Mucosa of stomach (tissue), 1 donor: ENCODE measurements at regions not wholly inside any gene's neighbourhood (a gene's known extent, or its start where the extent isn't known, plus 50 kb on each side); places are given as distances from the start of the nearest gene placed in this dataset.

ENCODE experiments used
- H3K27me3 ChIP-seq: one replicate; pipeline ENCODE4 v1.7.0; 2013; ENCODE audit warnings: mild to moderate bottlenecking, low read length; ENCODE audit not compliant: control insufficient read depth, insufficient read depth
- H3K36me3 ChIP-seq: one replicate; pipeline ENCODE4 v1.7.0; 2013; ENCODE audit warnings: low read length; ENCODE audit not compliant: control insufficient read depth, insufficient read depth
- H3K4me1 ChIP-seq: one replicate; pipeline ENCODE4 v1.7.0; 2013; ENCODE audit warnings: mild to moderate bottlenecking, low read length; ENCODE audit not compliant: control insufficient read depth, insufficient read depth
- H3K4me3 ChIP-seq: one replicate; pipeline ENCODE4 v1.7.0; 2013; ENCODE audit warnings: low read length
- H3K9ac ChIP-seq: one replicate; pipeline ENCODE4 v1.7.0; 2013; ENCODE audit warnings: mild to moderate bottlenecking, low read length, moderate library complexity
- H3K9me3 ChIP-seq: one replicate; pipeline ENCODE4 v1.7.0; 2013; ENCODE audit warnings: mild to moderate bottlenecking, low read length, moderate library complexity; ENCODE audit not compliant: control insufficient read depth
- donor health status: Pancreatic carcinoma.

DNA sequence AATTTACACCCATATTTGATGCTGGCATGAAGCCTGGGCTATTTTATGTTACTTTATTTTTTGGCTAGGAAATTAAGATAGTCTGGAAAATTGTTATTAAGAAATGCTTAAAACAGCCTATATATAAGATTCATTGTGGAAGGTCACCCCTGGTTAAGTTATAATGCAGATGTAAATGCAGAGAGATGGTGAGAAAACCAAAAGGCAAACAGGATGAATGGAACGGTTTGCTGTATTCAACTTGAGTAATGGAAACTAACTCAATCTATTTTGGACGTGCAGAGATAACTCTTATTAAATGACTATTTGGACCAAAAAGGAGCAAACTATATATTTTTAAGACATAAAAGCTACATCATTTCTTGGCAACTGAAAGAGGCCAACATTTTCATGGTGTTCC, 446.3 kb upstream of the FRG1 start:
- Histone ChIP-seq H3K27me3 (no peaks in the 10 kb centered on the region), H3K36me3 (no peaks in the 10 kb centered on the region), H3K9me3 (no peaks in the 10 kb centered on the region), H3K4me3 (no peak overlapping the region), H3K4me1 (no peaks in the 10 kb centered on the region), H3K9ac (no peak overlapping the region)

DNA sequence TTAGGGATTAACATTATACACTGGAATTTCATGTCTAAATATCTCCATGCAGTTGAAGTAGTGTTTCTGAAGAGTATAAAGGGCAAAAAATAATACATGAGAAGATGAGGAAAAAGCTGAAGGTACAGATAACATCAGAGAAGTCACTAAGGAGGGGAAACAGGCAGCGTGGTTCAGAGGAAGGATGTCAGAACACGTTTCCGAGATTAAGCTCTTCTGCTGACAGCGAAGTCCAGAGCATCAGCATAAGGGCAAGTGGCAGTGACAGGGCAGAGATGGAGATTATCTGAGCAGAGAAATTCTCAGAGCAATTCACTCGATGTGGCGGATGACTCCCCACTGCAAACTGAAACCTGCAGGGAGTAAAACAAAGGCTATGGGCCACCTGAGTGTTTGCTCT, 443.2 kb upstream of the FRG1 start:
- H3K9me3 ChIP-seq, result no peaks in the 10 kb centered on the region
- no peaks in the 10 kb centered on the region for H3K36me3 ChIP-seq
- no peaks in the 10 kb centered on the region for H3K27me3 ChIP-seq
- H3K4me1 ChIP-seq, result no peaks in the 10 kb centered on the region
- H3K9ac ChIP-seq, result no peak overlapping the region
- no peak overlapping the region for H3K4me3 ChIP-seq

DNA sequence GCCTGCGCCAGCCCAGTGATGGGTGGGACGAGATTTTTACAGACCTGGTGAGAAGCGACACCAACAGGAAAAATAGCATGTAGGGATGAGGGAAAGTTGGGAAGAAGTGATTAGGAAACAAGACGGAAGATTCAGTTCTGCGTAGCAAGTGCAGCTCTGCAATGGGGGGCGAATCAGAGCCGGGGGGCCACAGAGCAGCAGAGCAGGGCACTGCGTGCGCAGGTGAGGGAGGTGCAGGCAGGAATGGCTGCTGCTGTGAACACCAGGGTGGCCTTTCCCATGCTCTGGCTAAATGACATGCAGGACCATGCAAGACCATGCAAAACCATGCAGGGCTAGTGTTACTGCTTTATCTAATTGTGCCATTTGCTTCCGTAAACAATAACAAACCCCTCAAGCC, 442.7 kb upstream of the FRG1 start:
- Histone ChIP-seq H3K36me3 (no peaks in the 10 kb centered on the region), H3K4me1 (no peaks in the 10 kb centered on the region), H3K27me3 (no peaks in the 10 kb centered on the region), H3K9ac (no peak overlapping the region), H3K4me3 (no peak overlapping the region), H3K9me3 (no peaks in the 10 kb centered on the region)

DNA sequence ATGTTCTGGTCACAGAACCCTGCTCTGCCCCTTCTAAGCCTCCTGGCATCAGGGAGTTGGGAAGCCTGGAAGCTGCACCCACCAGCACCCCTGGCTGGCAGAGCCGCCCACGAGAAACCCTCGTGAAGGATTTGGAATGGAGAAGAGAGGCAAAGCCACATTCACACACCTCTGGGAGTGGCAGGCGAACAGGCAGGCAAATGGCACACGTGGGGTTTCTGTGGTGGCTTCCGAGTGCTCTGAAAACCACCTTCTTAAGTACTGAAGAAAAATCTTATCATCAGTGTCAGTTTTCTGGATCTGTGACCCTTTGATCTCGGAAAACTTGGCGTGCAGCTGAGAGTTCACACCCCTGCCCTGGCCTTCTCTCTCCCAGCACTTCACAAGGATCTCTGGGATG, 442.2 kb upstream of the FRG1 start:
- Histone ChIP-seq H3K27me3 (no peaks in the 10 kb centered on the region), H3K4me3 (no peak overlapping the region), H3K9ac (no peak overlapping the region), H3K36me3 (no peaks in the 10 kb centered on the region), H3K9me3 (no peaks in the 10 kb centered on the region), H3K4me1 (no peaks in the 10 kb centered on the region)

DNA sequence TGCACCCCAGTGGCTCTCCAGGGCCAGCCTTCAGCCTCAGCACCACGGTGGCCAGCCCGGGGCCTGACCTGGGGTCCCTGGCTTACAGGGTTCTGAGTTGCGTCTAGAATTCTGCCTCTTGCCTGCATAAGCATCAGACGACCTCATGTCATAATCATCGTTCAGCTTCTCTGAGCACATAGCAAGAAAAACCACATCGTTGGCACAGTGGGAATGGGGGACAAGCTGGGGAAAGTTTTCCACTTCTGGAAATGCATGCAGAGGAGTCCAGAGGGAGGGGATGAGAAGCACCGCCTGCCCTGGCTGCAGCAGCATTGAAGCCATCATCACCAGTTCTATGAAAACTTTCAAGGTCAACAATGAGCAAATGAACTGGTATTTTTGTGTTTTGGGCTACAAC, 441.0 kb upstream of the FRG1 start:
- Histone ChIP-seq H3K9me3 (no peaks in the 10 kb centered on the region), H3K27me3 (no peaks in the 10 kb centered on the region), H3K36me3 (no peaks in the 10 kb centered on the region), H3K4me3 (no peak overlapping the region), H3K4me1 (no peaks in the 10 kb centered on the region), H3K9ac (no peak overlapping the region)

DNA sequence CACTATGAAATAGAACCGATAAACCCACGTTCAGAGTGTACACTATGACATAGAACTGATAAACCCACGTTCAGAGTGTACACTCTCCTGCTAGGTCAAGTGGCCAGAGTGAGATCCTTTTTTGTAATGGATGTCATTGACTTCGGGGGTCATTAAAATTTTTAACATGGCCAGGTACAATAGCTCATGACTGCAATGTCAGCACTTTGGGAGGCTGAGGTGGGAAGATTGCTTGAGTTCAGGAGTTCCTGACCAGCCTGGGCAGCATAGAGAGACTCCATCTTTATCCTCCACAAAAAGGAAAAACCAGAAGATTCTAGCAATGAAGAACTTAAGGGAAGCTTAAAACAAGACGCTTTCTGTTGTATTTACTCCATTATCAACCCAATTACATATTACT, 439.7 kb upstream of the FRG1 start:
- H3K36me3 ChIP-seq, result no peaks in the 10 kb centered on the region
- H3K9me3 ChIP-seq, result no peaks in the 10 kb centered on the region
- H3K4me3 ChIP-seq, result no peak overlapping the region
- no peaks in the 10 kb centered on the region for H3K4me1 ChIP-seq
- no peak overlapping the region for H3K9ac ChIP-seq
- no peaks in the 10 kb centered on the region for H3K27me3 ChIP-seq

DNA sequence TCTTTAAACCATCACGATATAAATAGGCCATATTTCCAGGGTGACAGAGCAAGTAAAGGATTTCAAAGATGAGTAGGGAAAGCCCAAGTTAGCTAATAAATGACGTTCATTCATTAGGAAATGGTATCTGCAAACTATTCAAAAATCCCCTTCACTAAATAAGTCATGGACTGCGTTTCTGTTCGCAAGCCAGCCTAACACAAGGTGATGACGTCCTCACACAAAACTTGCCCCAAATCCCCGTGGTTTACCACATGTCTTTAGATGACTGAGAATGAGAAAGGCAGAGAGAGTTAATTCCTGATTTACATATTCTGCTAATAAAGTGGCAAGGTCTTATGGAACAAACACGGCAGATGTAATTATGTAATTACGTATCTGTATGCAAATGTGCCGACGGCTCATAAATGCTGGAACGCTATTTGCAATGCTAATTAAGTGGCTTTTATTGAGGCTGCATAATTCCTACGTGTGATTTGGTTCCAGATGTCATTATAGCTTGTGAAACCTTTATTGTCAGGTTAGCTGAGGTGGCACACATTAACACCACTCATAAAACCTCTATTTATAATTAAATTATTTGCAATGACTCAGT, 437.7 kb upstream of the FRG1 start:
- no peaks in the 10 kb centered on the region for H3K27me3 ChIP-seq
- H3K9ac ChIP-seq, result no peak overlapping the region
- H3K4me1 ChIP-seq, result no peaks in the 10 kb centered on the region
- H3K36me3 ChIP-seq, result no peaks in the 10 kb centered on the region
- H3K9me3 ChIP-seq, result no peaks in the 10 kb centered on the region
- H3K4me3 ChIP-seq, result no peak overlapping the region

DNA sequence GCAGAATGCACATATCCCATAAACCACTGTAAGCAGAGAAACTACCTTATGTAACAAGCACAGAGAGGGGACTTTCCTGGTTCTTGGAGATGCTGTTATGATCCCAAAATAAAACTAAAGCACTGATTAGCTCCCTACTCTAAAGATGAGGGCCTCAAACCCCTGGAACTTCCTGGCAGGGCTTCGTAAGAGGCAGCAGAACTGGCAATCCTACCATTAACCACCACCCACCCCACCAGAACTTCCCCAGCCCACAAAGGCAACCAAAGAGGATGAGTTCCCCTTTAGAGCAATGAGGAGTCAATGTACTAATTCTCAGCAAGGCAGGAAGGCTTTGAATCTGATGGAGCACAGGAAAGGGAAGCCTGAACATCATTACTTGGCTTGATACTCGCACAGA, 436.5 kb upstream of the FRG1 start:
- Histone ChIP-seq H3K9ac (no peak overlapping the region), H3K4me3 (no peak overlapping the region), H3K36me3 (no peaks in the 10 kb centered on the region), H3K4me1 (no peaks in the 10 kb centered on the region), H3K9me3 (no peaks in the 10 kb centered on the region), H3K27me3 (no peaks in the 10 kb centered on the region)

DNA sequence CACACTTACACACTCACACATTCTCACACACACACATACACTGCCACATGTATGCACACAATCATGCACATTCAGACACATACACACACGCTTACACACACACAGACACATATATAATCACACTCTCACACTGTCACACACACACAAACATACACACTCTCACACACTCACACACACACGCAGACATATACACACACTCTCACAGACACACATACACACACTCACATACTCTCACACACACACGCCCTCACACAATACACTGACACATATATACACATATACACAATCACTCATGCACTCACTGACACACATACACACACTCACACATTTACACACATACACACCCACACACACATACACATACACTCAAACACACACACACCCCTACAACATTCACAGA, 435.3 kb upstream of the FRG1 start:
- no peaks in the 10 kb centered on the region for H3K36me3 ChIP-seq
- no peaks in the 10 kb centered on the region for H3K27me3 ChIP-seq
- no peak overlapping the region for H3K4me3 ChIP-seq
- H3K4me1 ChIP-seq, result no peaks in the 10 kb centered on the region
- H3K9ac ChIP-seq, result no peak overlapping the region
- H3K9me3 ChIP-seq, result no peaks in the 10 kb centered on the region

DNA sequence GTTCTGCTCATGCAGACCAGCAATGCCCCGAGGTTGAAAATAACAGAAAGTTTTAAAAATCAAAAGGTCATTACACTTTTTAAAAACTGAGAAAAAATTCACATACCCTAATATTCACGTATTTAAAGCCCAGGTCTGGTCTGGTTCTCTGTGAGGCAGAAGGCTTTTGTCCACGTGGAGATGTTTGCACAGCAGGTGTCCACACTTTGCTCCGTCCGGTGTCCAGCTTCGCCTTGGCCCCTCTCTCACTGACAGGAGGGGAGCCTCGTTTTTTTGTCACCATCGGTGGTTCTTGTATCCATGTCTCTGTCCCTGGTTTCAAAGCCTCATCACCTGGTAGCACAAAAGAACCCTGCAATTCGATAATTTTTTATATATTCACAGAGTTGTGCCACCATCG, 434.6 kb upstream of the FRG1 start:
- no peaks in the 10 kb centered on the region for H3K36me3 ChIP-seq
- H3K9me3 ChIP-seq, result no peaks in the 10 kb centered on the region
- no peak overlapping the region for H3K4me3 ChIP-seq
- no peaks in the 10 kb centered on the region for H3K4me1 ChIP-seq
- H3K27me3 ChIP-seq, result no peaks in the 10 kb centered on the region
- H3K9ac ChIP-seq, result no peak overlapping the region

DNA sequence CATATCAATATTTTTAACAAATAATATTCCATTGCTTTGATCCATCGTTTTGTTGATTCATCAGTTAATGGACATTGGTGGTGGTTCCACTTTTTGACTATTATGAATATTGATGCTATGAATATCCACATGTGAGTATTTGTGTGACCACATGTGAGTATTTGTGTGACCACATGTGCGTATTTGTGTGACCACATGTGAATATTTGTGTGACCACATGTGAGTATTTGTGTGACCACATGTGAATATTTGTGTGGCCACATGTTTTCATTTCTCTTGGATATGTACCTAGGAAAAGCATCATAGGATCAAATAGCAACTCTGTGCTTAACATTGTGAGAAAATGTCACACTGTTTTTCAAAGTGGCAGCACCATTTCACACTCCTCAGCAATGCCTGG, 433.6 kb upstream of the FRG1 start:
- Histone ChIP-seq H3K9ac (no peak overlapping the region), H3K36me3 (no peaks in the 10 kb centered on the region), H3K4me1 (no peaks in the 10 kb centered on the region), H3K27me3 (no peaks in the 10 kb centered on the region), H3K4me3 (no peak overlapping the region), H3K9me3 (no peaks in the 10 kb centered on the region)

DNA sequence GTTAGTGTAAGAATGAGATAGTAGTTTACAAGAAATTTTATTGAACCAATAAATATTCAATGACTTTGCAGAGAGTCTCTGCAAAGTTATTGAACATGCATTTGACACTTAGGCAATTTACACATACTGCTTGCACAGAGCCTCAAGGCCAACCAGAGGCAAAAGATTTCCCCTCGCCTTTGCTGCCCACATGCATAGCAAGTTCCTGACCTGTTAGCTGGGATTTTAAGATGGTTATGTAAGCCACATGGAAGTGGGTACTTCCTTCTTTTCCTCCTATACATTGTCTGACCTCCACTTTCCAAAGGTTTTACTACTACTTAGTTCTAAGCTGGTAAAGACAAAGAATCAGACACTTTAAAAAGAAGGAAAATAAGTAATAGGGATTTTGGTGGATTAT, 430.1 kb upstream of the FRG1 start:
- no peaks in the 10 kb centered on the region for H3K9me3 ChIP-seq
- H3K36me3 ChIP-seq, result no peaks in the 10 kb centered on the region

DNA sequence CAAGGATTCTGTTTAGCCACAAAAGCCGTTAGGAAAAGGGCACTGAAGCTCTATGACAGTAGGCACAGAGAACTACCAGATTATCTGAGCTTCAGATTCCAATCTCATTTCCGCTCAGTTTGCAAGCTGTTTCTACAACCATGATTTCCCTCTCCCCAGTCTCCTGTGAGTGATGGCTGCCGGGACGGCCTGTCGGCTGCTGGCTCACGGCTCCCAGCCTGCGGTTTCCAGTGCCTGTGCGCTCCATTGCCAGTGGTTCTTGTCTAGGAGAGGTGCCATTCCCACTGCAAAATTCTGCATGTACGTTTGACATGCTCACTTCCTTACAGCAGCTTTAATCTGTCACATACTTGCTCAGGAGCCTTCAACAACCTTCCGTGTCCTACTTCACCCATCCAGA, 429.1 kb upstream of the FRG1 start:
- Histone ChIP-seq H3K36me3 (no peaks in the 10 kb centered on the region), H3K9me3 (no peaks in the 10 kb centered on the region), H3K4me1 (no peaks in the 10 kb centered on the region), H3K9ac (no peak overlapping the region), H3K27me3 (no peaks in the 10 kb centered on the region), H3K4me3 (no peak overlapping the region)

More for the DNA sequence above, 430.1 kb upstream of the FRG1 start:
- H3K4me3 ChIP-seq, result no peak overlapping the region
- H3K9ac ChIP-seq, result no peak overlapping the region
- no peaks in the 10 kb centered on the region for H3K4me1 ChIP-seq
- no peaks in the 10 kb centered on the region for H3K27me3 ChIP-seq
